ENCODE measurements at regions not wholly inside any gene's neighbourhood (a gene's known extent, or its start where the extent isn't known, plus 50 kb on each side); places are given as distances from the start of the nearest gene placed in this dataset.

- peaks cover 0 to 2% (median 0%) of the 10 kb centered on the region in 4 experiments; a peak in 1 of 7 replicates for H3K27me3 ChIP-seq (replicated peaks in 1 of 4; ENCODE audit: control insufficient read depth in 3 of 4, extremely low read depth in 1 of 4, insufficient read depth in 3 of 4, low read length in 3 of 4)
- H3K79me2 ChIP-seq (ENCODE audit: control insufficient read depth in 1 of 2, insufficient read depth in 2 of 2, low read length in 2 of 2), result no peaks in the 10 kb centered on the region
- no peak overlapping the region for H3K4me3 ChIP-seq (ENCODE audit: extremely low read depth in 1 of 4, insufficient read depth in 2 of 4, low read depth in 3 of 4, low read length in 4 of 4)
- DNase-seq (ENCODE audit: low read depth in 1 of 2, low spot score in 2 of 2), result no peak
- no peak overlapping the region for H2BK15ac ChIP-seq (ENCODE audit: low read length)
- 82% methylated on average over 4 of the region's 4 CpGs; no CpG with 5 or more reads in 1 of the 2 experiments for WGBS, 2 experiments (ENCODE audit: extremely low coverage in 1 of 2, insufficient coverage in 1 of 2, insufficient read length in 1 of 2, insufficient replicate concordance in 2 of 2, low coverage in 1 of 2, low lambda C conversion rate in 2 of 2, missing lambda C conversion rate in 1 of 2)
- H3K9ac ChIP-seq (replicated peaks in 1 of 4; ENCODE audit: extremely low read depth in 1 of 4, low read depth in 3 of 4, low read length in 3 of 4), result no peak overlapping the region
- no peak overlapping the region for H3K14ac ChIP-seq (ENCODE audit: insufficient read length)
- H2BK120ac ChIP-seq (replicated peaks; ENCODE audit: low read depth, low read length), result no peak overlapping the region
- no peak overlapping the region for H3K27ac ChIP-seq (ENCODE audit: low read depth, low read length)
- no peak overlapping the region for H4K5ac ChIP-seq (ENCODE audit: insufficient read length, low read depth, low read length)
- H3K36me3 ChIP-seq (ENCODE audit: control insufficient read depth in 2 of 4, insufficient read depth in 4 of 4, low read length in 3 of 4), result no peaks in the 10 kb centered on the region
- H2BK5ac ChIP-seq (ENCODE audit: low read depth, low read length), result no peak overlapping the region
- no peaks in the 10 kb centered on the region for H3K4me1 ChIP-seq (replicated peaks in 1 of 4; ENCODE audit: control insufficient read depth in 3 of 4, insufficient read depth in 4 of 4, low read length in 3 of 4)
- no peaks in the 10 kb centered on the region for H4K20me1 ChIP-seq (replicated peaks in 1 of 2; ENCODE audit: control insufficient read depth in 1 of 2, insufficient read depth in 2 of 2, low read length in 2 of 2)
- no peak overlapping the region for H3K23ac ChIP-seq (ENCODE audit: insufficient read length)
- no peak overlapping the region for H3K56ac ChIP-seq (replicated peaks; ENCODE audit: insufficient read length, low read depth, low read length)
- H3K18ac ChIP-seq (ENCODE audit: extremely low read depth, low read length), result no peak overlapping the region
- ChIA-PET POLR2A (ENCODE audit: partially characterized antibody) (no interaction called here), CTCF (ENCODE audit: partially characterized antibody) (no interaction called here)
- no peak overlapping the region for H2AFZ ChIP-seq (ENCODE audit: low read length)
- H3K9me3 ChIP-seq (ENCODE audit: insufficient read depth in 2 of 2, low read depth in 1 of 2, low read length in 1 of 2), result 0 out of 4 replicates have a peak, but pooled peaks cover 0 to 3% of the 10 kb centered on the region in 2 experiments
- H2BK20ac ChIP-seq (ENCODE audit: low read length), result no peak overlapping the region
- no peak overlapping the region for H2AK5ac ChIP-seq (ENCODE audit: low read depth, low read length)
- no peak overlapping the region for H2BK12ac ChIP-seq (ENCODE audit: low read depth, low read length)
- no peak for FAIRE-seq
- no peak overlapping the region for H3K4ac ChIP-seq (replicated peaks; ENCODE audit: insufficient read length, low read depth, low read length)
- H3K23me2 ChIP-seq (ENCODE audit: low read depth, low read length), result no peaks in the 10 kb centered on the region
- no peaks in the 10 kb centered on the region for H3K79me1 ChIP-seq (ENCODE audit: low read depth, low read length)
- H3K4me2 ChIP-seq (ENCODE audit: insufficient read depth in 1 of 2, low read depth in 2 of 2, low read length in 2 of 2), result no peak overlapping the region
- no peak overlapping the region for H4K91ac ChIP-seq (replicated peaks; ENCODE audit: insufficient read length, low read length)
- H4K8ac ChIP-seq (ENCODE audit: extremely low read depth, insufficient read depth, low read length), result no peak overlapping the region
- TF ChIP-seq TEAD4 (IDR thresholded peaks at IDR 0.05; ENCODE audit: low read depth, low read length) (no peak), TCF12 (IDR thresholded peaks at IDR 0.05; ENCODE audit: low read depth, low read length) (no peak), RNF2 (IDR thresholded peaks at IDR 0.05; ENCODE audit: borderline replicate concordance, low read depth, low read length, missing control alignments, poor library complexity, severe bottlenecking) (no peak), ATF2 (IDR thresholded peaks at IDR 0.05; ENCODE audit: low read length) (no peak), NRF1 (IDR thresholded peaks at IDR 0.05; ENCODE audit: low read depth, low read length) (no peak), NANOG (IDR thresholded peaks at IDR 0.05; ENCODE audit: insufficient read depth, low read depth, low read length, poor library complexity, severe bottlenecking) (no peak), RXRA (IDR thresholded peaks at IDR 0.05; ENCODE audit: insufficient read depth, low read depth, low read length) (no peak), JUND (IDR thresholded peaks at IDR 0.05; ENCODE audit: low read length) (no peak), POLR2AphosphoS5 (IDR thresholded peaks at IDR 0.05; ENCODE audit: low read depth, low read length) (no peak), MAX (IDR thresholded peaks at IDR 0.05) (no peak), TBP (IDR thresholded peaks at IDR 0.05; ENCODE audit: low read depth, low read length) (no peak), SRF (IDR thresholded peaks at IDR 0.05; ENCODE audit: low read depth, low read length) (no peak)
Measured at GRCh38 chr2:56540916-56541315, 357.1 kb downstream of the CCDC85A start.

Data from H1 (cell line).